ENCODE measurements at regions not wholly inside any gene's neighbourhood (a gene's known extent, or its start where the extent isn't known, plus 50 kb on each side); places are given as distances from the start of the nearest gene placed in this dataset.

- Histone ChIP-seq H3K36me3 (ENCODE audit: control insufficient read depth in 2 of 2, extremely low read depth in 1 of 2, insufficient read depth in 2 of 2, low read length in 2 of 2) (no peaks in the 10 kb centered on the region), H3K79me2 (ENCODE audit: control insufficient read depth, insufficient read depth, low read length) (no peaks in the 10 kb centered on the region), H3K9ac (ENCODE audit: control insufficient read depth, extremely low read depth, insufficient read depth, low read length) (no peak overlapping the region), H4K20me1 (ENCODE audit: control insufficient read depth, extremely low read depth, insufficient read depth, low read length) (no peaks in the 10 kb centered on the region), H3K27ac (ENCODE audit: control insufficient read depth, insufficient read depth, low read length) (no peak overlapping the region), H3K4me2 (ENCODE audit: control insufficient read depth, extremely low read depth, insufficient read depth, low read depth, low read length) (no peak overlapping the region), H3K9me3 (ENCODE audit: control insufficient read depth, low read depth, low read length) (no peaks in the 10 kb centered on the region), H3K9me1 (ENCODE audit: control insufficient read depth, extremely low read depth, insufficient read depth, low read length) (no peaks in the 10 kb centered on the region), H3K4me3 (ENCODE audit: control insufficient read depth in 2 of 3, extremely low read depth in 1 of 3, insufficient read depth in 2 of 3, low read depth in 1 of 3, low read length in 3 of 3) (no peak overlapping the region), H3K27me3 (ENCODE audit: control insufficient read depth, extremely low read depth, insufficient read depth, low read length) (no peaks in the 10 kb centered on the region), H2AFZ (ENCODE audit: control insufficient read depth, low read length) (no peak overlapping the region), H3K4me1 (ENCODE audit: control insufficient read depth, extremely low read depth, insufficient read depth, low read length) (peaks cover 16% of the 10 kb centered on the region)
- dilution Hi-C loops (cut with MboI; ENCODE audit: extremely low pct_ligation_motif_present, low sequenced_read_pairs), result no loop called here
- TF ChIP-seq CTCF (optimal IDR thresholded peaks at IDR 0.05 in 1 of 3, IDR thresholded peaks at IDR 0.05 in 1 of 3, conservative IDR thresholded peaks at IDR 0.05 in 1 of 3; ENCODE audit: extremely low read depth in 1 of 3, insufficient read depth in 2 of 3, low read length in 3 of 3) (no peak), EZH2 (IDR thresholded peaks at IDR 0.05; ENCODE audit: low read length) (no peak)
- FAIRE-seq (no peak), DNase-seq (ENCODE audit: low read depth, low spot score) (no peak)
Observed at GRCh38 chr6:40037271-40037670, 103.0 kb upstream of the MOCS1 start.

DNA sequence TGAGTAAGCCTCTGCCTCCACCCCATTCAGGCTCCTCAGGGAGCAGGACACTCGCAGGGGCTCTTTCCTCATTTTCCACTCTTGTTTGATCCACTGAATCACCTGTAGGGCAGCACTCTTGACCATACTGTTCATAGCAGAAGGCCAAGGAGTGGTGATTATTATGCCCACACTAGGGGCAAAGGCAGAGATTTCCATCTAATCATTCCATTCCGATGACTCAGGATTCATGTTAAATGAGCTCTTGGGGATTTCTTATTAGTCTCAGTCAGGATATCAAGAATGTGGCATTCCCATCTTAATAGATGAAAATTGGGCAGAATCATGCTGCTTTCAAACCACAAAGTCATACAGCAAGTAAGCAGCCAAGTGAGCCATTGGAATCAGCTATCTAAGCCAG lies 101.9 kb upstream of the MOCS1 start:
- Histone ChIP-seq H3K4me2 (ENCODE audit: control insufficient read depth, extremely low read depth, insufficient read depth, low read depth, low read length) (no peak overlapping the region), H3K9me1 (ENCODE audit: control insufficient read depth, extremely low read depth, insufficient read depth, low read length) (no peaks in the 10 kb centered on the region), H3K79me2 (ENCODE audit: control insufficient read depth, insufficient read depth, low read length) (no peaks in the 10 kb centered on the region), H3K27me3 (ENCODE audit: control insufficient read depth, extremely low read depth, insufficient read depth, low read length) (no peaks in the 10 kb centered on the region), H2AFZ (ENCODE audit: control insufficient read depth, low read length) (no peak overlapping the region), H4K20me1 (ENCODE audit: control insufficient read depth, extremely low read depth, insufficient read depth, low read length) (no peaks in the 10 kb centered on the region), H3K4me1 (ENCODE audit: control insufficient read depth, extremely low read depth, insufficient read depth, low read length) (peaks cover 11% of the 10 kb centered on the region), H3K27ac (ENCODE audit: control insufficient read depth, insufficient read depth, low read length) (no peak overlapping the region), H3K9me3 (ENCODE audit: control insufficient read depth, low read depth, low read length) (no peaks in the 10 kb centered on the region), H3K36me3 (ENCODE audit: control insufficient read depth in 2 of 2, extremely low read depth in 1 of 2, insufficient read depth in 2 of 2, low read length in 2 of 2) (no peaks in the 10 kb centered on the region), H3K9ac (ENCODE audit: control insufficient read depth, extremely low read depth, insufficient read depth, low read length) (no peak overlapping the region), H3K4me3 (ENCODE audit: control insufficient read depth in 2 of 3, extremely low read depth in 1 of 3, insufficient read depth in 2 of 3, low read depth in 1 of 3, low read length in 3 of 3) (no peak overlapping the region)
- TF ChIP-seq EZH2 (IDR thresholded peaks at IDR 0.05; ENCODE audit: low read length), result no peak
- no peak for TF ChIP-seq CTCF (optimal IDR thresholded peaks at IDR 0.05 in 1 of 3, IDR thresholded peaks at IDR 0.05 in 1 of 3, conservative IDR thresholded peaks at IDR 0.05 in 1 of 3; ENCODE audit: extremely low read depth in 1 of 3, insufficient read depth in 2 of 3, low read length in 3 of 3)
- dilution Hi-C loops (cut with MboI; ENCODE audit: extremely low pct_ligation_motif_present, low sequenced_read_pairs), result no loop called here
- FAIRE-seq (no peak), DNase-seq (ENCODE audit: low read depth, low spot score) (no peak)

Data from keratinocyte (primary cell).